HG03442 (cell line): ENCODE measurements at regions not wholly inside any gene's neighbourhood (a gene's known extent, or its start where the extent isn't known, plus 50 kb on each side); places are given as distances from the start of the nearest gene placed in this dataset.

Experiments used
- ATAC-seq: cut with Tn5 transposase; IDR thresholded peaks from one replicate; pipeline ENCODE4 v1.9.1; 2021; ENCODE audit warnings: mild to moderate bottlenecking, moderate library complexity; ENCODE audit not compliant: unreplicated experiment

GRCh38 chr10:29858702-29859267 is 200.6 kb downstream of the JCAD start:
- ATAC-seq, result no peak

DNA sequence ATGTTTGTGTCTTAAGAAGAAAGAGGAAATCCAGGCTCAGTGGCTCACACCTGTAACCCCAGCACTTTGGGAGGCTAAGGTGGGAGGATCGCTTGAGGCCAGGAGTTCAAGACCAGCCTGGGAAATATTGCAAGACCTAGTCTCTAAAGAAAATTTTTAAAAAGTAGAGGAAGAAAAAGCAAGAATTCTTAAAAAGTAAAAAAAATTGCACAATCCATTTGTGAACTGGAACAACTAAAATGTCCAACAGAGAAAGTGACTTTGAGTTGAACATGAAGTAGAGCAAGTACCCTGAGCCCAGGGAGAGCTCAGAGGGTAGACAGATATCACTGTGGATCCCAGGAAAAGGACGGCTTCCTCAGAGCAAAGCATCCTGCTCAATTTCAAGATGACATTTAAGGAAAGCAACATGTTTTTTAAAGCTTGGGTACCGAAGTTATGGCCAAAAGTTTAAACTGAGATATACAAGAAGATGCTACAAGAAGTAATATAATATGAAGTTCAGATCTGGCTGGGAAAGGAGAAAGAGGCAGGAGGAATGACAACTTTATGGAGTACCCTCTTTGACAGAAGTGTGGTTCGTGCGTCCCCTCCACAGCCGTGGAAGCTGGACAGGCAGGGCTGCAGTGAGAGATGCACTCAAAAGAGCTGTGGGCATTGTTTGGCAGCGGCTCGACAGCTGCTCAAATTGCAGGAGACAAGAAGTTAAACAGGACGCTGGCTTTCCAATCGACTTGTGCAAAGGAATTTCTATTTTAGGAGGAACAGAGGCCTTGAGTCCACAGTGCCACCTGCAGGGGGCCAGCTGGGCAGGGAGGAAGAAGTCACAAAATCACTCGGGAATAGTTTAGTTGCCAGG is 201.3 kb downstream of the JCAD start:
- no peak for ATAC-seq

DNA sequence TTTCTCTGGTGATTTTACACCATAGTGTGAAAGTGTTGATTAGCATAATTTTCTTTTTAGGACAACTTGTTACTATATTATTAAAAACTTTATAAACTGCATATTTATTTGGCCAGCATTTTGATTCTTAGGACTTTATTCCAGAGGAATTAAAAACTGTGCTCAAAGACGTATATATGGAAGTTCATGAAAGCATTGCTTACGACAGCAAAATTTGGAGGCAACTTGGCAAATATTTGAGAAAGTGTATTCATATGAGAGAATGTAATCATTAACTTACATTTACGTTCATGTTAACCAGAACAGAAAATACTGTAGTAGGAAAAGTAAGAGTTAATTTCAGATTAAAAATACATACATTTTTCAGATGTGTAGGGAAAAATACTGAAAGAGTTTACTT is 203.1 kb downstream of the JCAD start:
- ATAC-seq, result no peak

DNA sequence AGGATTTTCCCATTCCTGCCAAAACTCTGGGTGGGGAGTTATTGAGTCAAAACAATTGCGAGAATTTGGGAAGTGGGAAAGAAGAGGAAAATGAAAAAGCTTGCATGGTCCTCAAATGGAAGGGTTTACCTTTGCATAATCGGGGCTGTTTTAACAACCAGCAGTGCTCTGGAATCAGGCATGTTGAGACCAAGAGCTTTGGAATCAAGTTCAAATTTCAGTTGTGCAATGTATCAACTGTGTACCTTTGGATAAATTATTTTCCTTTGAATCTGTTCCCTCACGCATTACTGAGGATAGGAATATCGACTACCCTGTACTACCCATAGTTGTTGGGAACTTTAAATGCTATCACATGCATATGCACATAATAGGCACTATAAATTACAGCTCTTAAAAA is 205.5 kb downstream of the JCAD start:
- ATAC-seq, result no peak

DNA sequence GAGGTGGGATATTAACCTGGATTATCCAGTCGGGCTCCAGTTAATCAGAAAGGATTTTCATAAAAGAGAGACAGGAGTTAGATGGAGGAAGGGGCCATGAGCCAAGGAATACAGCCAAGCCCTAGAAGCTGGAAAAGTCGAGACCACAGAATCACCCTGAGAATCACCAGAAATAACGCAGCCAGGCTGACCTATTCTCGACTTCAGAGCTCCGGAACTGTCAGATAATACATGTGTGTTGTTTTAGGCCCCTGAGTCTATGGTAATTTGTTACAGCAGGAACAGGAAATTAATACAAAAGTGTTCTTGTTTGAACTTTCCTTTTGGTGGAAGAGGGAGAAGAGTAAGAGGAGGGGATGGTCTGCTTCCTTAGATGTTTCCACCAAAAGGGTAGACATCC is 208.1 kb downstream of the JCAD start:
- ATAC-seq, result no peak

DNA sequence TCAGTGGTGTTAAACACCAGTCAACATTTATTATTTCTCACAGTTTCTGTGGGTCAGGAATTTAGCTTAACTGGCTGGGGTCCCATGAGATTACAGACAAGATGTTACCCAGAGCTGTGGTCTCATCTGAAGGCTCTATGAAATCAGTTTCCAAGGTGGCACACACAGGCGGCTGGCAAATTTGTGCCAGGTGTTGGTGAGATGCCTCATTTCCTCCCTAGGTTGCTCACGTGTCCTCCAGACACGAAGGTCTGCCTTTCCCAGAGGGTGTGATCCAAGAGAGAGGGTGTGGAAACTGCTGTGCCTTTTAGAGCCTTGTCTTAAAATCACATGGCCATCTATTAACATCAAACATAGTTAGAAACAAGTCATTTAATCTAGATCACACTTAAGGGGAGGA is 209.0 kb downstream of the JCAD start:
- ATAC-seq, result no peak

GRCh38 chr10:29849886-29850285 is 209.5 kb downstream of the JCAD start:
- no peak for ATAC-seq

DNA sequence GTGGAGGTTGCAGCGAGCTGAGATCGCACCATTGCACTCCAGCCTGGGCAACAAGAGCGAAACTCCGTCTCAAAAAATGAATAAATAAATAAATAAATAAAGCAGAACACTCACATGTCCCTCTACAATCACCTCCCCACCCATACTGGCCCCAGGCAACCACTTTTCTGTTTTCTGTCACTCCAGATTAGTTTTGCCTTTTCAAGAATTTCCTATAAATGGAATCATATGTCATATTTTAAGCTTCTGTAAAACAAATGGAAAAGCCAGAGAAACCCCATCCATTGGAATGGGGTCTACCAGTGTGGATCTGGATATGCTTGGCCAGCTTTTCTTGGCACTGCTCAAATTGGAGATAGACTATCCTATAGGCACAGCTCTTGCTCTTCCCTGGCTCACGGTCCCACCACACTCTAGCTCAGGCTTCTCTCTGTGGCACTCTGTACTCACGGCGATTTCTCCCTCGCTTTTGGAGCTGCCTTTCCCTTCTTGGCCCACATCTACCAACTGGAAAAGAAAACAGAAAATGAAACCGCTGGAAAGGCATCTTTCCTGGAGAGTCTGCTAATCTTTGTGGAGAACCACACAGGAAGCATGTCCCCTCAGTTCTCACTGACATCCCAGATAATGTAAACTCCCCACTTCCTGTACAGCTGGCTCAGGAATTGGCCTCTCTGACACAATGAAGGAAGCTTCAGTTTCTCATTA is 210.1 kb downstream of the JCAD start:
- no peak for ATAC-seq

DNA sequence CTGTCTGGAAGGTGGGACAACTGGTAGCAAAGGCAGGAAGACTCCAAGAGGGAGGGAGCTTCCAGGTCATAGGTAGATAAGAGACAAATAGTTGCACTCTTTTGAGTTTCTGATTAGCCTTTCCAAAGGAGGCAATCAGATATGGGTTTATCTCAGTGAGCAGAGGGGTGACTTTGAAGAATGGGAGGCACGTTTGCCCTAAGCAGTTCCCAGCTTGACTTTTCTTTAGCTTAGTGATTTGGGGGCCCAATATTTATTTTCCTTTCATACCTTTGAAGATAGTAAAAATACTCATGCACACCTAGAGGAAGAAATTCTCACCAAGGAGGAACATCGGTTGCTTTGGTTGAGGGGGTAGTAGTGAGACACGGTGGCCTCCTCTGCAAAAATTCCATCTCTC is 212.1 kb upstream of the SVIL start:
- no peak for ATAC-seq

GRCh38 chr10:29845166-29845565 is 210.4 kb upstream of the SVIL start:
- no peak for ATAC-seq

- ATAC-seq, result no peak
These were observed 208.4 kb upstream of the SVIL start for GRCh38 chr10:29843143-29843542.

DNA sequence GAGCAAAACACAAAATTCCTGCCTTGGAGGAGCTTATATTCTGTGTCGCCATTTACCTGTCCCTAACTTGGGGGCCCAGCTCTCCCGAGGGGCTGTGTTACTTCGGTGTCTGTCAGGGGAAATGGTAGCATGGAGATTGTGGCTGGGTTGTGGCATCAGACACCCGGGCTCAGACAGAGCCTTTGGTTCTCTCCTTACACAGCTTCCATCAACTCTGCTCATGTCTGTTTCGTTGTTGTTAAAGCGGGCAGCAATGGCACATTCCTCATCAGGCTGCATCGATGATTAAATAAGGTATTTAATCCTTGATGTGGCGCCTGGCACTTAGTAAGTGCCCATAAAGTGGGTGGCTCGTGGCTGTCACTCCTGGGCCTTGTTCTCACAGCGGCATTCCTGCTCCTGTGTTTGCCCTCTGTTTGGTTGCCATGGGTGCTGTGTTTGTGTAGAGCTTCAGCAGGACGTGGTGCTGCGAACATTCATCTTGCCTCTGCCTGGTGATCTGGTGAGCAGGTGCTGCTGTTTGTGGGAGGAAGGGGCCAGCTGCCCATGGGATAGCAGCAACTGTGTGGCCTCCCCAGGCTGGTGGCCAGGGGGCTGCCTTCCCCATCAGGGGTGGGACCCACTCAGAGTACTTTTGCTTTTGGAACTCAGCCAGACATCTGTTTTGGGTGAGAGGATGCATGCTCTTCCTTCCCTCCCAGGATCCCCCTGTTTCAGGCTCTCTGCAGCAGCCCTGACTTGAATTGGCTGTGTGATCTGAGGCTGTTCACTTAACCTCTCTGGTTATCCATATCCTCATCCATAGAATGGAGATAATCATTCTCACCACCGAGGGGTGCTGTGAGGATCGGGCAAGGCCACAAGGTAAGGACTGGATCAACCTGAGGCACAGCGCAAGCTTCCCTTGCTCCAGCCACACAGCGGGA is 207.2 kb upstream of the SVIL start:
- ATAC-seq, result no peak

GRCh38 chr10:29840516-29841276 is 205.9 kb upstream of the SVIL start:
- ATAC-seq, result no peak

DNA sequence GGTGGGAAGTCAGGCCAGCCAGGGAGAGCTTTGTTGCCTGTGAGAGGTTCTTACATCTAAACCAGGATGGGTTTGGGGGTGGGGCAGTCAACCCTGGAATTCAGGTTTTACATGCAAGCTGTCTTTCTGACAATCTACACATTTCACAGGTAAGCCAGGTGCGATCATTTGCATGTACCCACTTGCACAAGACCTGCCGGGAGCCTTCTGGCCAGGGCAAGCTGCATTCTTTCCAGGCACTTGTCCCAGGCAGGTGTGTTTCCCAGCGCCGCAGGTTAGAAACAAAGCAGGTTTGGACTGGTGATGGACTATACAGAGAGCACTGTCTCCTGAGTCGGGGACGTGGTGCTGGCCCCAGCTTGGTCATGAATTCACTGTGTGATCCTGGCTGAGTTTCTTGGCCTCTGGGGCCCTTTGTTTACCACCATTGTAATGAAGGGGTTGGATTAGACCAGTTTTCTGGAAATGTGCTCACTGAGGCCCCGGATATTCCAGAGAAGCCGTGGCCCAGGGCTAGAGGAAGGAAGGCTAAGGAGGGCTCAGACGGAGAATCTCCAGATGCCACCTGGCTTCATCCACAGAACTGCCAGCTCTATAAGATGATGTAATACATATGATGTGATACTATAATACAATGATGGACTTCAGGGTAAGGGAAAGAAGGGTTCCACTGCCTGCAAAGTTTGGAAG is 205.2 kb upstream of the SVIL start:
- ATAC-seq, result no peak

DNA sequence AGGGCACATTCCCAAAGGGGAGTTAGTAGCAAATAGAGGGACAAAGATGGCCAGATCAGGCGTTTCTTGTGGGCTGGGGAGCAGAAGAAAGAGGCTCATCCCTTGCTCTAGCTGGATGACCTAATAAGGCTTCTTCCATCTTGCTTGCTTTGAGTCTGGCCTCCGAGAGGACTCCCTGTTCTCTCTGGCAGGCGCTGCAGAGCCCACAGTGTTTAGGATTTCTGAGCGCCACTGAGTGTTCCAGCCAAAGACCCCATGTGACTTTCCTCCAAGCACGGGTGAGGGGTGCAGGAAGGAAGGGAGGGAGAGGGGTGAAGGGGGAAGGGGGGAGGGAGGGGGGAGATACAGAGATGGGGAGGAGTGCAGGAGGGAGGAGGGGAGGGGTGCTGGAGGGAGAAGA is 203.8 kb upstream of the SVIL start:
- ATAC-seq, result no peak

GRCh38 chr10:29837586-29837985 is 202.8 kb upstream of the SVIL start:
- ATAC-seq, result no peak

DNA sequence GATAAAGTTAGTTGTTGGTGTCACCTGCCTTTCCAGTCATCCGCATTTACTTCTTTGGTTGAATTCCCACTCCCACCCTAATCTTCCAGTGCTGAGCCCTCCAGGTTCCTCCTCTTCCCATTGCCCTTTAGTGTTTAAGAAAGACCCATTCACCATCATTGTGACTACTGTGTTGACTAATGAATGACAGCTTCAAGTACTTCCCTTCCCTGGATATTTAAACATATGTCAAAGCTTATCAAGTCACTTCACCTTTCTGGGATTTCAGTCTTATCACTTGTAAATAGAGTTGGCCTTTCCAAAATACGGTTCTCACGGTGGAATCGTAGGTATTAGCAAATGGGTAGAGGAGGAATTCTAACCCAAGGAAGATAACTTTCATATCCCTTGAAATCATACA is 201.6 kb upstream of the SVIL start:
- no peak for ATAC-seq

DNA sequence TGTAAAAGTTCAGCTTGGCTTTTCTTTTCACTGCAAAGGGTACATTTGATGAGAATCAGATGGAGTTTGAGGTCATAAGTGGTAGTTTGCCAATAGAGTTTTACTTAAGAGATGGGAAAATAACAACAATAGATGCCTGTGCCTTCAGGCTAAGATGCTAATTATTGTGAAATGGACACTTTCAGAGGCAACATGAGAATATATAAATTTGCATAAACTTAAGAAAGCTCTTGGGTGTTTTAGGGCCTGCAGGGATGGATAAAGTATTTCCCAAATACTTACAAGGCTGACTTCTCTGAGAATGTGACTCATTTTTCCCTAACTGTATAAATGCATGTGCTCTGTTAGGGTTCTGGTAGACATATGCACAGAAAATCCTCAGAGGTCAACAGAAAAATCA is 200.3 kb upstream of the SVIL start:
- ATAC-seq, result no peak
